HCT116 (cell line): ENCODE measurements at regions not wholly inside any gene's neighbourhood (a gene's known extent, or its start where the extent isn't known, plus 50 kb on each side); places are given as distances from the start of the nearest gene placed in this dataset.

Source experiments
- ATAC-seq: fragments of 200-7000 bp; cut with Tn5 transposase; 2 replicates; pipeline ENCODE4 v1.9.1; 2020; ENCODE audit warnings: mild to moderate bottlenecking, moderate library complexity
- BruUV-seq: library from RNA; stranded (reverse); fragments of 400-500 nt; replicated peaks from 2 replicates; lab custom pipeline; 2021; lab: Mats Ljungman, UMichigan
- CTCF ChIA-PET: fragments of 300-600 bp; sonication (Branson Sonifier 250); formaldehyde crosslinking; loops from one replicate; lab custom pipeline; 2021; ENCODE audit warnings: antibody characterized with exemption; lab: Charles Lee
- POLR2A ChIA-PET: fragments of 300-600, 350-600 bp; sonication (Branson Sonifier 250); formaldehyde crosslinking; loops from one replicate; lab custom pipeline; 2021; ENCODE audit warnings: antibody characterized with exemption; lab: Charles Lee
- RAD21 ChIA-PET, 2 experiments: fragments of 300-600 bp; sonication (Branson Sonifier 250); formaldehyde crosslinking; loops; one replicate each; lab custom pipeline; 2023; ENCODE audit warnings: low total read pairs in 2 of 2; ENCODE audit not compliant: uncharacterized antibody in 2 of 2, unreplicated experiment in 2 of 2, low non-redundant PET in 1 of 2; lab: Charles Lee
- DNase-seq: peaks from one replicate; pipeline ENCODE4 v3.0.0-alpha.2; 2010; ENCODE audit warnings: low read depth, low spot score
- H2AFZ ChIP-seq: fragments of 200-600 bp; shearing (Covaris generic), sonication (generic); 2 replicates; pipeline ENCODE4 v1.6.1; 2017; ENCODE audit warnings: low read depth, mixed run types, mixed read lengths, antibody characterized with exemption, low read length; ENCODE audit not compliant: poor library complexity, severe bottlenecking
- H3K27ac ChIP-seq: 2 replicates; pipeline ENCODE4 v1.5.1; 2012; ENCODE audit warnings: low read depth, low read length
- H3K27me3 ChIP-seq: fragments of 200-600 bp; sonication (generic); 2 replicates; pipeline ENCODE4 v1.6.1; 2016; ENCODE audit warnings: mixed run types, low read length, mixed read lengths; ENCODE audit not compliant: insufficient read depth
- H3K36me3 ChIP-seq, 2 experiments: fragments of 200-500 bp in 1 of 2; fragments of 200-600 bp in 1 of 2; sonication (Bioruptor generic) in 1 of 2; sonication (generic) in 1 of 2; 2 replicates each; pipeline versions ENCODE4 v1.5.1 to v1.6.1; 2014 to 2016; ENCODE audit warnings: low read length in 2 of 2, inconsistent platforms in 1 of 2, mixed read lengths in 1 of 2, mixed run types in 1 of 2; ENCODE audit not compliant: insufficient read depth in 2 of 2, control insufficient read depth in 1 of 2
- H3K4me1 ChIP-seq, 2 experiments: fragments of 200-600 bp in 1 of 2; sonication (generic) in 1 of 2; 2 replicates each; pipeline versions ENCODE4 v1.5.1 to v1.6.1; 2012 to 2017; ENCODE audit warnings: low read length in 2 of 2, inconsistent platforms in 1 of 2, mild to moderate bottlenecking in 1 of 2, mixed read lengths in 1 of 2, mixed run types in 1 of 2, moderate library complexity in 1 of 2; ENCODE audit not compliant: insufficient read depth in 2 of 2, control insufficient read depth in 1 of 2
- H3K4me2 ChIP-seq: fragments of 200-600 bp; sonication (generic); 2 replicates; pipeline ENCODE4 v1.6.1; 2017; ENCODE audit warnings: mixed run types, low read length, mixed read lengths
- H3K4me3 ChIP-seq, 2 experiments: fragments of 200-600 bp in 1 of 2; sonication (generic) in 1 of 2; replicated peaks in 1 of 2; 2 replicates each; pipeline ENCODE4 v1.5.1; 2011 to 2016; ENCODE audit warnings: low read length in 2 of 2, control low read depth in 1 of 2, low read depth in 1 of 2, mild to moderate bottlenecking in 1 of 2, mixed read lengths in 1 of 2, mixed run types in 1 of 2
- H3K79me2 ChIP-seq: fragments of 200-600 bp; sonication (generic); 2 replicates; pipeline ENCODE4 v1.6.1; 2017; ENCODE audit warnings: mild to moderate bottlenecking, mixed run types, low read length, moderate library complexity, mixed read lengths; ENCODE audit not compliant: insufficient read depth
- H3K9ac ChIP-seq: fragments of 200-600 bp; sonication (generic); 2 replicates; pipeline ENCODE4 v1.6.1; 2016; ENCODE audit warnings: low read length, mixed read lengths
- H3K9me2 ChIP-seq: fragments of 200-600 bp; sonication (generic), shearing (Covaris generic); 2 replicates; pipeline ENCODE4 v1.6.1; 2017; ENCODE audit warnings: mixed run types, mild to moderate bottlenecking, moderate library complexity; ENCODE audit not compliant: insufficient read depth
- H3K9me3 ChIP-seq, 2 experiments: fragments of 200-500 bp in 1 of 2; fragments of 200-600 bp in 1 of 2; sonication (Bioruptor generic) in 1 of 2; sonication (generic) in 1 of 2; 2 replicates each; pipeline ENCODE4 v1.6.1; 2014 to 2017; ENCODE audit warnings: low read length in 2 of 2, mixed read lengths in 2 of 2, inconsistent platforms in 1 of 2, low read depth in 1 of 2, mild to moderate bottlenecking in 1 of 2, mixed run types in 1 of 2, moderate library complexity in 1 of 2; ENCODE audit not compliant: control insufficient read depth in 1 of 2, insufficient read depth in 1 of 2
- H4K20me1 ChIP-seq: fragments of 200-600 bp; sonication (generic), shearing (Covaris generic); 2 replicates; pipeline ENCODE4 v1.6.1; 2017; ENCODE audit warnings: mixed run types, mild to moderate bottlenecking, moderate library complexity; ENCODE audit not compliant: insufficient read depth
- EGR1 ChIP-seq: IDR thresholded peaks from 2 replicates; pipeline ENCODE4 v1.6.1; 2012; ENCODE audit warnings: low read depth
- ELF1 ChIP-seq: IDR thresholded peaks from 2 replicates; pipeline ENCODE4 v1.6.1; 2012; ENCODE audit warnings: low read depth, borderline replicate concordance
- REST ChIP-seq: IDR thresholded peaks from 2 replicates; pipeline ENCODE4 v1.6.1; 2012; ENCODE audit warnings: low read depth
- intact Hi-C: fragments of 100-400 bp; cut with micrococcal nuclease; formaldehyde crosslinking; loops from 2 replicates; pipeline ENCODE4 v1.10.0; 2022

GRCh38 chr5:33273985-33274384 is 166.8 kb upstream of the TARS1 start (continued):
- TF ChIP-seq REST (no peak), ELF1 (no peak)

GRCh38 chr5:33275391-33275790 is 165.4 kb upstream of the TARS1 start:
- no TSS peak for BruUV-seq
- CTCF ChIA-PET, result no interaction called here
- intact Hi-C loops, result no loop called here
- no peak overlapping the region for H3K4me3 ChIP-seq
- no peaks in the 10 kb centered on the region for H3K9me3 ChIP-seq
- H4K20me1 ChIP-seq, result no peaks in the 10 kb centered on the region
- no peak overlapping the region for H3K4me2 ChIP-seq
- ATAC-seq (no peak), DNase-seq (no peak)
- no peaks in the 10 kb centered on the region for H3K36me3 ChIP-seq
- RAD21 ChIA-PET, result no interaction called here
- H3K9me2 ChIP-seq, result no peaks in the 10 kb centered on the region
- H3K4me1 ChIP-seq, result peaks cover 0 to 12% of the 10 kb centered on the region in 2 experiments; a peak in 2 of 4 replicates
- no peak overlapping the region for H3K27ac ChIP-seq
- no peaks in the 10 kb centered on the region for H3K27me3 ChIP-seq
- TF ChIP-seq EGR1, result no peak
- H3K79me2 ChIP-seq, result no peaks in the 10 kb centered on the region
- POLR2A ChIA-PET, result no interaction called here
- no peak overlapping the region for H3K9ac ChIP-seq
- no peak overlapping the region for H2AFZ ChIP-seq
